Fibroblast of lung (primary cell): ENCODE measurements at regions not wholly inside any gene's neighbourhood (a gene's known extent, or its start where the extent isn't known, plus 50 kb on each side); places are given as distances from the start of the nearest gene placed in this dataset.

Experiments
- DNase-seq, 2 donors: peaks; one replicate each; pipeline versions ENCODE4 v3.0.0 to v3.0.0-alpha.2; 2010; ENCODE audit warnings: low read depth in 2 of 2
- H2AFZ ChIP-seq: 2 replicates; pipeline ENCODE4 v1.5.1; 2012; ENCODE audit warnings: low read length, control low read depth, inconsistent platforms
- H3K27ac ChIP-seq: 2 replicates; pipeline ENCODE4 v1.5.1; 2011; ENCODE audit warnings: low read length, control low read depth; ENCODE audit not compliant: insufficient read depth
- H3K27me3 ChIP-seq: 2 replicates; pipeline ENCODE4 v1.5.1; 2011; ENCODE audit warnings: mild to moderate bottlenecking, low read length; ENCODE audit not compliant: control insufficient read depth, insufficient read depth
- H3K36me3 ChIP-seq: 2 replicates; pipeline ENCODE4 v1.5.1; 2011; ENCODE audit warnings: low read length; ENCODE audit not compliant: control insufficient read depth, insufficient read depth
- H3K4me1 ChIP-seq: 2 replicates; pipeline ENCODE4 v1.5.1; 2011; ENCODE audit warnings: low read length; ENCODE audit not compliant: control insufficient read depth, insufficient read depth; ENCODE audit errors: extremely low read depth
- H3K4me2 ChIP-seq: 2 replicates; pipeline ENCODE4 v1.5.1; 2011; ENCODE audit warnings: low read length, control low read depth; ENCODE audit not compliant: insufficient read depth; ENCODE audit errors: extremely low read depth
- H3K4me3 ChIP-seq, 4 experiments: fragments of 200-600 bp in 1 of 4; sonication (generic) in 1 of 4; replicated peaks in 1 of 4; 2 replicates each; pipeline ENCODE4 v1.5.1; 2011 to 2016; ENCODE audit warnings: low read length in 4 of 4, low read depth in 3 of 4, mild to moderate bottlenecking in 3 of 4, control low read depth in 2 of 4, inconsistent platforms in 1 of 4, mixed read lengths in 1 of 4; ENCODE audit not compliant: insufficient read depth in 1 of 4; ENCODE audit errors: control extremely low read depth in 1 of 4
- H3K79me2 ChIP-seq: 2 replicates; pipeline ENCODE4 v1.5.1; 2012; ENCODE audit warnings: mild to moderate bottlenecking, low read length, inconsistent platforms; ENCODE audit not compliant: control insufficient read depth, insufficient read depth
- H3K9ac ChIP-seq: 2 replicates; pipeline ENCODE4 v1.5.1; 2011; ENCODE audit warnings: mild to moderate bottlenecking, low read length, control low read depth; ENCODE audit not compliant: insufficient read depth
- H3K9me3 ChIP-seq: 2 replicates; pipeline ENCODE4 v1.5.1; 2012; ENCODE audit warnings: low read depth, low read length; ENCODE audit not compliant: control insufficient read depth, insufficient read depth
- H4K20me1 ChIP-seq: 2 replicates; pipeline ENCODE4 v1.5.1; 2011; ENCODE audit warnings: low read length; ENCODE audit not compliant: control insufficient read depth, insufficient read depth; ENCODE audit errors: extremely low read depth
- CTCF ChIP-seq, 2 donors: IDR thresholded peaks in 1 of 2; conservative IDR thresholded peaks in 1 of 2; 1 replicate in 1 of 2; 2 replicates in 1 of 2; pipeline ENCODE4 v1.5.1; 2011 to 2012; ENCODE audit warnings: low read length in 2 of 2, control low read depth in 1 of 2, inconsistent platforms in 1 of 2, low read depth in 1 of 2, mild to moderate bottlenecking in 1 of 2
- EZH2 ChIP-seq: IDR thresholded peaks from 2 replicates; pipeline ENCODE4 v1.5.1; 2012; ENCODE audit warnings: low read length, control low read depth, mild to moderate bottlenecking; ENCODE audit errors: missing control alignments

GRCh38 chr14:97785495-97785894 lies 988.3 kb downstream of the VRK1 start:
- H3K9ac ChIP-seq = no peak overlapping the region
- no peaks in the 10 kb centered on the region for H3K27me3 ChIP-seq
- H3K4me3 ChIP-seq = no peak overlapping the region
- H3K4me2 ChIP-seq = no peak overlapping the region
- no peak overlapping the region for H3K27ac ChIP-seq
- no peak for TF ChIP-seq CTCF (conservative IDR thresholded peaks at IDR 0.05 in 1 of 2, IDR thresholded peaks at IDR 0.05 in 1 of 2; ENCODE audit: low read depth in 1 of 2, low read length in 2 of 2)
- TF ChIP-seq EZH2 = no peak
- no peaks in the 10 kb centered on the region for H3K4me1 ChIP-seq
- H3K36me3 ChIP-seq = no peaks in the 10 kb centered on the region
- no peak for DNase-seq
- no peaks in the 10 kb centered on the region for H4K20me1 ChIP-seq
- no peak overlapping the region for H2AFZ ChIP-seq
- no peaks in the 10 kb centered on the region for H3K79me2 ChIP-seq
- H3K9me3 ChIP-seq = no peaks in the 10 kb centered on the region

- H3K36me3 ChIP-seq = no peaks in the 10 kb centered on the region
- TF ChIP-seq EZH2 (no peak), CTCF (conservative IDR thresholded peaks at IDR 0.05 in 1 of 2, IDR thresholded peaks at IDR 0.05 in 1 of 2; ENCODE audit: low read depth in 1 of 2, low read length in 2 of 2) (no peak)
- no peak overlapping the region for H3K4me3 ChIP-seq
- no peak overlapping the region for H2AFZ ChIP-seq
- H4K20me1 ChIP-seq = no peaks in the 10 kb centered on the region
- H3K9me3 ChIP-seq = no peaks in the 10 kb centered on the region
- no peaks in the 10 kb centered on the region for H3K4me1 ChIP-seq
- H3K4me2 ChIP-seq = no peak overlapping the region
- DNase-seq = no peak
- no peak overlapping the region for H3K27ac ChIP-seq
- H3K79me2 ChIP-seq = no peaks in the 10 kb centered on the region
- H3K27me3 ChIP-seq = no peaks in the 10 kb centered on the region
- H3K9ac ChIP-seq = no peak overlapping the region
These were observed 991.2 kb downstream of the VRK1 start for GRCh38 chr14:97788364-97788763.

GRCh38 chr14:97788846-97789526 lies 991.8 kb downstream of the VRK1 start:
- TF ChIP-seq CTCF (conservative IDR thresholded peaks at IDR 0.05 in 1 of 2, IDR thresholded peaks at IDR 0.05 in 1 of 2; ENCODE audit: low read depth in 1 of 2, low read length in 2 of 2) = no peak
- TF ChIP-seq EZH2 = no peak
- Histone ChIP-seq H3K9ac (no peak overlapping the region), H3K27me3 (no peaks in the 10 kb centered on the region), H3K9me3 (no peaks in the 10 kb centered on the region), H3K79me2 (no peaks in the 10 kb centered on the region), H3K4me2 (no peak overlapping the region), H2AFZ (no peak overlapping the region), H3K27ac (no peak overlapping the region), H3K4me3 (no peak overlapping the region), H3K4me1 (no peaks in the 10 kb centered on the region), H3K36me3 (no peaks in the 10 kb centered on the region), H4K20me1 (no peaks in the 10 kb centered on the region)
- no peak for DNase-seq
